HEK293 (cell line): ENCODE measurements at regions not wholly inside any gene's neighbourhood (a gene's known extent, or its start where the extent isn't known, plus 50 kb on each side); places are given as distances from the start of the nearest gene placed in this dataset.

Source experiments
- CTCF ChIA-PET: fragments of 350-600 bp; formaldehyde crosslinking; extraction: SDS; loops from one replicate; lab custom pipeline; 2021; ENCODE audit warnings: antibody characterized with exemption; lab: Yijun Ruan, JAX
- POLR2A ChIA-PET: fragments of 300-600 bp; formaldehyde crosslinking; extraction: SDS; loops from one replicate; lab custom pipeline; 2020; ENCODE audit warnings: antibody characterized with exemption, inconsistent platforms; lab: Yijun Ruan, JAX
- H3K27ac ChIP-seq: fragments of 200-500 bp; sonication (Bioruptor generic); 2 replicates; pipeline ENCODE4 v1.5.1; 2014; ENCODE audit warnings: low read depth, low read length, control low read depth, inconsistent platforms; ENCODE audit errors: extremely low read depth
- H3K36me3 ChIP-seq, 2 experiments: fragments of 200-500 bp in 1 of 2; sonication (Bioruptor generic) in 1 of 2; 1 replicate in 1 of 2; 2 replicates in 1 of 2; pipeline ENCODE4 v1.5.1; 2014 to 2017; ENCODE audit warnings: inconsistent platforms in 2 of 2, low read length in 2 of 2; ENCODE audit not compliant: control insufficient read depth in 2 of 2, insufficient read depth in 1 of 2
- H3K4me1 ChIP-seq: fragments of 200-500 bp; sonication (Bioruptor generic); 2 replicates; pipeline ENCODE4 v1.5.1; 2014; ENCODE audit warnings: mild to moderate bottlenecking, low read length, inconsistent platforms; ENCODE audit not compliant: control insufficient read depth, insufficient read depth
- H3K4me3 ChIP-seq: 2 replicates; pipeline ENCODE4 v1.5.1; 2011; ENCODE audit warnings: low read depth, mild to moderate bottlenecking, control low read depth, low read length, moderate library complexity
- H3K9me3 ChIP-seq: fragments of 200-500 bp; sonication (Bioruptor generic); 2 replicates; pipeline ENCODE4 v1.5.1; 2014; ENCODE audit warnings: low read depth, low read length, inconsistent platforms; ENCODE audit not compliant: control insufficient read depth, insufficient read depth
- ATF2 ChIP-seq: fragments of 450-650 bp; formaldehyde crosslinking; IDR thresholded peaks from 2 replicates; pipeline ENCODE4 v1.5.1; 2016; ENCODE audit warnings: missing biosample characterization, missing genetic modification characterization, low read depth
- FEZF1 ChIP-seq: fragments of 450-650 bp; formaldehyde crosslinking; IDR thresholded peaks from 2 replicates; pipeline ENCODE4 v1.5.1; 2016; ENCODE audit warnings: missing biosample characterization, missing genetic modification characterization
- HOXA7 ChIP-seq: sonication (generic); formaldehyde crosslinking; IDR thresholded peaks from 2 replicates; pipeline ENCODE4 v1.8.1; 2022; ENCODE audit warnings: missing genetic modification reagents, borderline replicate concordance
- KLF16 ChIP-seq: fragments of 450-650 bp; formaldehyde crosslinking; IDR thresholded peaks from 2 replicates; pipeline ENCODE4 v1.5.1; 2017; ENCODE audit warnings: missing biosample characterization, missing genetic modification characterization
- ZFP3 ChIP-seq: fragments of 450-650 bp; formaldehyde crosslinking; IDR thresholded peaks from 2 replicates; pipeline ENCODE4 v1.5.1; 2016; ENCODE audit warnings: low read depth, missing biosample characterization, missing genetic modification characterization
- ZNF140 ChIP-seq: fragments of 450-650 bp; formaldehyde crosslinking; IDR thresholded peaks from 2 replicates; pipeline ENCODE4 v1.5.1; 2016; ENCODE audit warnings: missing biosample characterization, missing genetic modification characterization
- ZNF157 ChIP-seq: fragments of 450-650 bp; formaldehyde crosslinking; IDR thresholded peaks from 2 replicates; pipeline ENCODE4 v1.5.1; 2016; ENCODE audit warnings: missing biosample characterization, missing genetic modification characterization
- ZNF174 ChIP-seq: fragments of 450-650 bp; formaldehyde crosslinking; IDR thresholded peaks from 2 replicates; pipeline ENCODE4 v1.5.0; 2017; ENCODE audit warnings: missing biosample characterization, mild to moderate bottlenecking, missing genetic modification characterization
- ZNF175 ChIP-seq: fragments of 450-650 bp; formaldehyde crosslinking; IDR thresholded peaks from 2 replicates; pipeline ENCODE4 v1.5.1; 2016; ENCODE audit warnings: missing biosample characterization, missing genetic modification characterization
- ZNF19 ChIP-seq: fragments of 450-650 bp; formaldehyde crosslinking; IDR thresholded peaks from 2 replicates; pipeline ENCODE4; 2016; ENCODE audit warnings: missing biosample characterization, missing genetic modification characterization, low read depth
- ZNF23 ChIP-seq: fragments of 450-650 bp; formaldehyde crosslinking; IDR thresholded peaks from 2 replicates; pipeline ENCODE4 v1.5.1; 2016; ENCODE audit warnings: missing biosample characterization, missing genetic modification characterization, borderline replicate concordance
- ZNF248 ChIP-seq: fragments of 450-650 bp; formaldehyde crosslinking; IDR thresholded peaks from 2 replicates; pipeline ENCODE4 v1.5.1; 2017; ENCODE audit warnings: missing biosample characterization, missing genetic modification characterization
- ZNF366 ChIP-seq: fragments of 450-650 bp; formaldehyde crosslinking; conservative IDR thresholded peaks from 2 replicates; pipeline ENCODE4 v1.5.1; 2016; ENCODE audit warnings: missing biosample characterization, missing genetic modification characterization
- ZNF433 ChIP-seq: fragments of 450-650 bp; formaldehyde crosslinking; IDR thresholded peaks from 2 replicates; pipeline ENCODE4 v1.5.1; 2016; ENCODE audit warnings: missing biosample characterization, missing genetic modification characterization, low read depth
- ZNF571 ChIP-seq: fragments of 450-650 bp; formaldehyde crosslinking; IDR thresholded peaks from 2 replicates; pipeline ENCODE4 v1.5.0; 2017; ENCODE audit warnings: missing biosample characterization, missing genetic modification characterization
- ZNF585B ChIP-seq: fragments of 450-650 bp; formaldehyde crosslinking; IDR thresholded peaks from 2 replicates; pipeline ENCODE4 v1.5.1; 2016; ENCODE audit warnings: missing biosample characterization, missing genetic modification characterization
- ZNF621 ChIP-seq: fragments of 450-650 bp; formaldehyde crosslinking; IDR thresholded peaks from 2 replicates; pipeline ENCODE4 v1.5.1; 2017; ENCODE audit warnings: missing biosample characterization, missing genetic modification characterization
- ZNF639 ChIP-seq: fragments of 450-650 bp; formaldehyde crosslinking; IDR thresholded peaks from 2 replicates; pipeline ENCODE4 v1.5.1; 2016; ENCODE audit warnings: missing biosample characterization, missing genetic modification characterization
- ZNF776 ChIP-seq: fragments of 450-650 bp; formaldehyde crosslinking; IDR thresholded peaks from 2 replicates; pipeline ENCODE4 v1.5.0; 2017; ENCODE audit warnings: missing biosample characterization, missing genetic modification characterization, borderline replicate concordance
- ZNF791 ChIP-seq: fragments of 450-650 bp; formaldehyde crosslinking; IDR thresholded peaks from 2 replicates; pipeline ENCODE4 v1.5.1; 2016; ENCODE audit warnings: missing biosample characterization, missing genetic modification characterization
- ZNF830 ChIP-seq: fragments of 450-650 bp; IDR thresholded peaks from 2 replicates; pipeline ENCODE4 v1.5.0; 2018; ENCODE audit warnings: missing biosample characterization, missing genetic modification characterization, low read depth, mild to moderate bottlenecking, moderate library complexity
- ZSCAN23 ChIP-seq: fragments of 450-650 bp; formaldehyde crosslinking; IDR thresholded peaks from 2 replicates; pipeline ENCODE4 v1.5.1; 2016; ENCODE audit warnings: missing biosample characterization, missing genetic modification characterization
- TF ChIP-seq, protein P1 (sequence below): fragments of 450-650 bp; formaldehyde crosslinking; IDR thresholded peaks from 2 replicates; pipeline ENCODE4 v1.5.1; 2017; ENCODE audit warnings: missing biosample characterization, missing genetic modification characterization

DNA sequence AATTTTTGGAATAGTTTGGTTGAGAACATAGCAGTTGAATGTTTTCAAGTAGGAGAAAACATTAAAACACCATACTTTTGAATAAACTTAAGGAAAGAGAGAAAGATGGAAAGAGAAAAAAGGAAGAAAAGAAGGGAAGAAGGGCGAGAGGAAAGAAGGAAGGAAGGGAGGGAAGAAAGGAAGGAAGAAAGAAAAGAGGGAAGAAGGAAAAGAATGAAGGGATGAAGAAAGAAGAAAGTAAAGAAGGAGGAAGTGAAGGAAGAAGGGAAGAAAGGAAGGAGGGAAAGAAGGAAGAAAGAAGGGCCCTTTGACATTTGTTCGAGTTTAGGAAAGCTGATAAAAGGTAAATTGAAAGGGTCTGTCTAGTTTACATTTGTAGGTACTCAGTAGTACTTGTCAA, 482.7 kb downstream of the SIPA1L2 start:
- H3K9me3 ChIP-seq, result no peaks in the 10 kb centered on the region
- TF ChIP-seq ZNF248 (no peak), ZNF175 (no peak), ATF2 (tag by site-specific recombination) (no peak), ZNF639 (tag by site-specific recombination) (no peak), ZNF791 (no peak), ZSCAN23 (tag by site-specific recombination) (no peak), ZNF621 (no peak), ZNF157 (no peak), ZNF23 (tag by site-specific recombination) (no peak), ZNF433 (tag by site-specific recombination) (no peak), ZNF776 (tag by site-specific recombination) (peak; percentile 39; the same call in 1 of the 2 replicates), ZNF174 (tag by site-specific recombination) (no peak), ZNF366 (tag by site-specific recombination) (peak; percentile 93), HOXA7 (no peak), FEZF1 (tag by site-specific recombination) (no peak), ZNF140 (tag by site-specific recombination) (no peak)
- TF ChIP-seq, protein P1, sequence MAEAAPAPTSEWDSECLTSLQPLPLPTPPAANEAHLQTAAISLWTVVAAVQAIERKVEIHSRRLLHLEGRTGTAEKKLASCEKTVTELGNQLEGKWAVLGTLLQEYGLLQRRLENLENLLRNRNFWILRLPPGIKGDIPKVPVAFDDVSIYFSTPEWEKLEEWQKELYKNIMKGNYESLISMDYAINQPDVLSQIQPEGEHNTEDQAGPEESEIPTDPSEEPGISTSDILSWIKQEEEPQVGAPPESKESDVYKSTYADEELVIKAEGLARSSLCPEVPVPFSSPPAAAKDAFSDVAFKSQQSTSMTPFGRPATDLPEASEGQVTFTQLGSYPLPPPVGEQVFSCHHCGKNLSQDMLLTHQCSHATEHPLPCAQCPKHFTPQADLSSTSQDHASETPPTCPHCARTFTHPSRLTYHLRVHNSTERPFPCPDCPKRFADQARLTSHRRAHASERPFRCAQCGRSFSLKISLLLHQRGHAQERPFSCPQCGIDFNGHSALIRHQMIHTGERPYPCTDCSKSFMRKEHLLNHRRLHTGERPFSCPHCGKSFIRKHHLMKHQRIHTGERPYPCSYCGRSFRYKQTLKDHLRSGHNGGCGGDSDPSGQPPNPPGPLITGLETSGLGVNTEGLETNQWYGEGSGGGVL, result no peak
- TF ChIP-seq, all 188 proteins: peak for 2
- ChIA-PET POLR2A (no interaction called here), CTCF (interaction anchor here (0.8 kb wide), 1 partner anchor 281 kb away, joined by 4 read pairs; no protein-coding TSS in a partner anchor)
- Histone ChIP-seq H3K36me3 (no peaks in the 10 kb centered on the region), H3K4me3 (no peak overlapping the region), H3K4me1 (peaks cover 7% of the 10 kb centered on the region), H3K27ac (no peak overlapping the region)

- Histone ChIP-seq H3K27ac (no peak overlapping the region), H3K9me3 (no peaks in the 10 kb centered on the region), H3K36me3 (no peaks in the 10 kb centered on the region), H3K4me1 (peaks cover 7% of the 10 kb centered on the region), H3K4me3 (no peak overlapping the region)
- no peak for TF ChIP-seq ZNF585B (tag by site-specific recombination)
- TF ChIP-seq ZFP3 (tag by site-specific recombination), result no peak
- no peak for TF ChIP-seq ZNF830
- TF ChIP-seq ZNF175, result no peak
- TF ChIP-seq ZNF776 (tag by site-specific recombination), result no peak
- no peak for TF ChIP-seq KLF16 (tag by site-specific recombination)
- no peak for TF ChIP-seq ZNF571
- no peak for TF ChIP-seq ZNF19 (tag by site-specific recombination)
- TF ChIP-seq ZNF366 (tag by site-specific recombination), result no peak
- ChIA-PET CTCF (no interaction called here), POLR2A (no interaction called here)
Measured at GRCh38 chr1:232146514-232146913, 483.4 kb downstream of the SIPA1L2 start.
